GM12878 (cell line): ENCODE measurements at regions not wholly inside any gene's neighbourhood (a gene's known extent, or its start where the extent isn't known, plus 50 kb on each side); places are given as distances from the start of the nearest gene placed in this dataset.

Experiments
- ATAC-seq: fragments of 200-7000 bp; cut with Tn5 transposase; 3 replicates; pipeline ENCODE4 v1.9.1; 2020; ENCODE audit warnings: mild to moderate bottlenecking, moderate library complexity
- BruUV-seq: library from RNA; stranded (reverse); fragments of 400-500 nt; replicated peaks from 2 replicates; lab custom pipeline; 2021; lab: Mats Ljungman, UMichigan
- CTCF ChIA-PET: fragments of 300-600 bp; sonication (Branson Sonifier 250); formaldehyde crosslinking; extraction: SDS; loops from one replicate; lab custom pipeline; 2021; ENCODE audit warnings: inconsistent platforms; lab: Yijun Ruan, JAX
- POLR2A ChIA-PET: fragments of 350-600 bp; formaldehyde crosslinking; extraction: SDS; loops from one replicate; lab custom pipeline; 2021; ENCODE audit warnings: inconsistent platforms; lab: Charles Lee
- RAD21 ChIA-PET: fragments of 300-600 bp; sonication (Branson Sonifier 250); formaldehyde crosslinking; loops from one replicate; lab custom pipeline; 2023; ENCODE audit warnings: antibody characterized with exemption; ENCODE audit not compliant: unreplicated experiment; lab: Charles Lee
- SMC1A ChIA-PET: fragments of 300-600 bp; sonication (Branson Sonifier 250); formaldehyde crosslinking; loops from one replicate; lab custom pipeline; 2023; ENCODE audit not compliant: unreplicated experiment, uncharacterized antibody; lab: Charles Lee
- DNase-seq: peaks from one replicate; pipeline ENCODE4 v3.0.0-alpha.2; 2011; ENCODE audit warnings: low read depth, low spot score
- FAIRE-seq: peaks from 3 replicates; lab custom pipeline; 2011; peaks lifted over from hg19 to GRCh38; lab: Jason Lieb, UNC
- H2AFZ ChIP-seq: 2 replicates; pipeline ENCODE4 v1.6.0; 2011; ENCODE audit warnings: low read depth, low read length, control low read depth; ENCODE audit not compliant: control insufficient read depth
- H3K27ac ChIP-seq: 2 replicates; pipeline ENCODE4 v1.5.1; 2011; ENCODE audit warnings: control low read depth; ENCODE audit not compliant: control insufficient read depth, insufficient read depth
- H3K27me3 ChIP-seq, 2 experiments: replicated peaks in 1 of 2; 2 replicates each; pipeline versions ENCODE4 v1.6.0 to v1.6.1; 2011; ENCODE audit warnings: low read length in 1 of 2; ENCODE audit not compliant: control insufficient read depth in 2 of 2, insufficient read depth in 2 of 2
- H3K36me3 ChIP-seq, 2 experiments: 2 replicates each; pipeline ENCODE4 v1.5.1; 2011; ENCODE audit warnings: low read length in 1 of 2; ENCODE audit not compliant: control insufficient read depth in 2 of 2, insufficient read depth in 2 of 2
- H3K4me1 ChIP-seq: 2 replicates; pipeline ENCODE4 v1.6.1; 2011; ENCODE audit warnings: mild to moderate bottlenecking, low read length, moderate library complexity, mixed read lengths; ENCODE audit not compliant: control insufficient read depth, insufficient read depth
- H3K4me2 ChIP-seq: 2 replicates; pipeline ENCODE4 v1.6.0; 2011; ENCODE audit warnings: control low read depth; ENCODE audit not compliant: control insufficient read depth, insufficient read depth
- H3K4me3 ChIP-seq: fragments of 200-600 bp; sonication (generic); 2 replicates; pipeline ENCODE4 v1.5.1; 2016
- H3K79me2 ChIP-seq: 2 replicates; pipeline ENCODE4 v1.6.0; 2011; ENCODE audit warnings: low read length; ENCODE audit not compliant: control insufficient read depth, insufficient read depth
- H3K9ac ChIP-seq: 2 replicates; pipeline ENCODE4 v1.8.0; 2011; ENCODE audit warnings: low read length, control low read depth, mixed read lengths; ENCODE audit not compliant: control insufficient read depth, insufficient read depth
- H3K9me3 ChIP-seq: replicated peaks from 3 replicates; pipeline ENCODE4 v1.5.1; 2011; ENCODE audit warnings: mild to moderate bottlenecking, low read length; ENCODE audit not compliant: control insufficient read depth, insufficient read depth
- H4K20me1 ChIP-seq: 2 replicates; pipeline ENCODE4 v1.6.0; 2011; ENCODE audit not compliant: control insufficient read depth, insufficient read depth
- CEBPB ChIP-seq, 2 experiments: fragments of 150-350 bp in 1 of 2; IDR thresholded peaks; 2 replicates each; pipeline ENCODE4 v1.6.1; 2012 to 2014; ENCODE audit warnings: low read depth in 2 of 2, low read length in 2 of 2, borderline replicate concordance in 1 of 2, inconsistent platforms in 1 of 2
- CHD4 ChIP-seq: fragments of 200-600 bp; sonication (generic); IDR thresholded peaks from 2 replicates; pipeline ENCODE4 v1.6.1; 2016; ENCODE audit warnings: mild to moderate bottlenecking
- ELK1 ChIP-seq: IDR thresholded peaks from 2 replicates; pipeline ENCODE4 v1.6.1; 2012; ENCODE audit warnings: low read depth, low read length, improper control_type of control experiment
- ETV6 ChIP-seq, 2 experiments: fragments of 450-650 bp in 1 of 2; IDR thresholded peaks in 1 of 2; conservative IDR thresholded peaks in 1 of 2; 2 replicates each; pipeline ENCODE4 v1.6.1; 2014; ENCODE audit warnings: antibody characterized with exemption in 1 of 2, borderline replicate concordance in 1 of 2, low read depth in 1 of 2, mild to moderate bottlenecking in 1 of 2, moderate library complexity in 1 of 2
- FOS ChIP-seq: IDR thresholded peaks from 3 replicates; pipeline ENCODE4 v1.6.1; 2011; ENCODE audit warnings: borderline replicate concordance; ENCODE audit not compliant: insufficient read length; ENCODE audit errors: extremely low read depth
- LARP7 ChIP-seq: fragments of 450-650 bp; IDR thresholded peaks from 2 replicates; pipeline ENCODE4 v1.6.1; 2017; ENCODE audit warnings: mild to moderate bottlenecking
- MTA2 ChIP-seq: fragments of 450-650 bp; IDR thresholded peaks from 2 replicates; pipeline ENCODE4 v1.6.1; 2016; ENCODE audit warnings: low read depth, mild to moderate bottlenecking, moderate library complexity
- MYB ChIP-seq: fragments of 150-350 bp; IDR thresholded peaks from 2 replicates; pipeline ENCODE4 v1.6.1; 2014; ENCODE audit warnings: mild to moderate bottlenecking, low read depth, low read length, borderline replicate concordance
- RAD51 ChIP-seq: fragments of 450-650 bp; IDR thresholded peaks from 2 replicates; pipeline ENCODE4 v1.6.1; 2016; ENCODE audit warnings: moderate library complexity, mild to moderate bottlenecking, inconsistent platforms
- RELA ChIP-seq: fragments of 450-650 bp; IDR thresholded peaks from 2 replicates; pipeline ENCODE4 v1.8.0; 2014; ENCODE audit warnings: borderline replicate concordance; ENCODE audit not compliant: partially characterized antibody
- SMAD1 ChIP-seq: fragments of 450-650 bp; IDR thresholded peaks from 2 replicates; pipeline ENCODE4 v1.6.1; 2018; ENCODE audit warnings: mild to moderate bottlenecking, low read depth; ENCODE audit not compliant: partially characterized antibody
- SMAD5 ChIP-seq: IDR thresholded peaks from 2 replicates; pipeline ENCODE4 v1.6.1; 2016; ENCODE audit warnings: antibody characterized with exemption, low read depth
- SMC3 ChIP-seq: IDR thresholded peaks from 2 replicates; pipeline ENCODE4 v1.6.1; 2011; ENCODE audit warnings: low read length, improper control_type of control experiment, borderline replicate concordance
- TAF1 ChIP-seq: IDR thresholded peaks from 2 replicates; pipeline ENCODE4 v1.6.1; 2011; ENCODE audit warnings: mild to moderate bottlenecking, low read depth, low read length, borderline replicate concordance
- WGBS: methylation state at CpG from one replicate; pipeline ENCODE4 v1.1.6; 2016; ENCODE audit warnings: low lambda C conversion rate; ENCODE audit not compliant: insufficient replicate concordance, insufficient coverage; ENCODE audit errors: missing lambda C conversion rate; 5-methylcytosine and 5-hydroxymethylcytosine counted together
- in situ Hi-C: fragments of 300-500 bp; cut with MboI; formaldehyde crosslinking; loops from 9 replicates; pipeline ENCODE4 v1.14.3; 2018; ENCODE audit warnings: mixed read lengths
- intact Hi-C: fragments of 100-400 bp; cut with micrococcal nuclease; formaldehyde crosslinking; loops from one replicate; pipeline ENCODE4 v1.14.2; 2022; ENCODE audit not compliant: unreplicated experiment
- TF ChIP-seq, protein P1 (sequence below): IDR thresholded peaks from 2 replicates; pipeline ENCODE4 v1.6.1; 2011; ENCODE audit warnings: low read depth, low read length, improper control_type of control experiment, borderline replicate concordance

DNA sequence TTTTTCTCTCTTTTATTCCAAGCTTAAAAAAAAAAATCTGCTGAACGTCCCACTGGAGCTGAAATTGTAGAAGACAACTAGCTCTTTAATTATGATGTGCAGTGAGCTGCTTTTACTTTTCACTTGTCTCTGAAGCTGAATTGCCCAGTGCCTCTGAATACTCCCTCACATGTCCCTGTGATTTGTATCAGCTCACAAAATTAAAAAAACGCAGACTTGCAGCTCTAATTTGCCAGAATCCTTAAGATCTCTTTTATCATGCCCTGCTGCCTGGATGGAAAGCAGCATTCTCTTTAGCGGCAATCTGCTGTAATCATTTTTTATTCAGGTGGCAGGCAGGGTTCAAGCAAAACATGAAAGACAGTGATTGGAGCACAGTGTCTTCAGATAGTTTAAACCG lies 443.8 kb upstream of the SPTLC3 start:
- RAD21 ChIA-PET: no interaction called here

DNA sequence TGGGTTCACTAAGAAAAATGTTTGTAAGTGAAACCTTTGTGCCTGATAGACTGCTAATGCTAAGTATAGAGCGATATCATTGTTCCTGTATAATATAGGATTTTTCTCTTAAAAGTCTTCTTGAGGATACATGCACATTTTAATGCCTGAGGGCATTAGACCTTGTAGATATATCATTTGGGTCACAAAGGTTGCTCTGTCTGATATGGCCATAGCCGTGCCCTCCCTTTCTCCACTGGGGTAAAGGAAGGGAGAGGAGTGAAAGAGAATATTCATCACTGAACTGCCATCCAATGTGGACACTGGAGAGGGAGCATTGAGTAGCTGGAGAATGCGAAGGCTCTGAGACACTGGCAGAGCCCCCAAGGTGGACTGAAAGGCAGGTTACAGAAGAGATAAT lies 442.2 kb upstream of the SPTLC3 start:
- H3K4me2 ChIP-seq: no peak overlapping the region
- H3K27ac ChIP-seq: no peak overlapping the region
- 0% methylated on average over 3 of the region's 3 CpGs for WGBS
- H3K79me2 ChIP-seq: no peaks in the 10 kb centered on the region
- TF ChIP-seq SMAD1 (no peak), LARP7 (no peak), SMC3 (no peak), ETV6 (conservative IDR thresholded peaks at IDR 0.05 in 1 of 2, IDR thresholded peaks at IDR 0.05 in 1 of 2; ENCODE audit: borderline replicate concordance in 1 of 2, low read depth in 1 of 2) (no peak), CHD4 (no peak), ELK1 (no peak), MTA2 (no peak), SMAD5 (no peak), RAD51 (no peak), CEBPB (IDR thresholded peaks at IDR 0.05; ENCODE audit: borderline replicate concordance in 1 of 2, low read depth in 2 of 2, low read length in 2 of 2) (no peak), TAF1 (no peak), RELA (no peak)
- TF ChIP-seq, protein P1, sequence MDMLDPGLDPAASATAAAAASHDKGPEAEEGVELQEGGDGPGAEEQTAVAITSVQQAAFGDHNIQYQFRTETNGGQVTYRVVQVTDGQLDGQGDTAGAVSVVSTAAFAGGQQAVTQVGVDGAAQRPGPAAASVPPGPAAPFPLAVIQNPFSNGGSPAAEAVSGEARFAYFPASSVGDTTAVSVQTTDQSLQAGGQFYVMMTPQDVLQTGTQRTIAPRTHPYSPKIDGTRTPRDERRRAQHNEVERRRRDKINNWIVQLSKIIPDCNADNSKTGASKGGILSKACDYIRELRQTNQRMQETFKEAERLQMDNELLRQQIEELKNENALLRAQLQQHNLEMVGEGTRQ: no peak
- H3K36me3 ChIP-seq: no peaks in the 10 kb centered on the region
- no peaks in the 10 kb centered on the region for H3K4me1 ChIP-seq
- H3K27me3 ChIP-seq: no peaks in the 10 kb centered on the region
- POLR2A ChIA-PET: no interaction called here
- DNase-seq: no peak
- no peak for FAIRE-seq
- ATAC-seq: no peak
- no peak overlapping the region for H3K4me3 ChIP-seq
- H2AFZ ChIP-seq: no peak overlapping the region
- no peaks in the 10 kb centered on the region for H4K20me1 ChIP-seq
- CTCF ChIA-PET: no interaction called here
- in situ Hi-C loops (no loop called here), intact Hi-C loops (no loop called here)
- no TSS peak for BruUV-seq
- RAD21 ChIA-PET: no interaction called here
- H3K9me3 ChIP-seq: no peaks in the 10 kb centered on the region
- no peak overlapping the region for H3K9ac ChIP-seq
- SMC1A ChIA-PET: no interaction called here

More for the DNA sequence above, 443.8 kb upstream of the SPTLC3 start:
- H3K79me2 ChIP-seq: no peaks in the 10 kb centered on the region
- no peak overlapping the region for H3K9ac ChIP-seq
- no TSS peak for BruUV-seq
- H3K4me1 ChIP-seq: no peaks in the 10 kb centered on the region
- no peak overlapping the region for H3K27ac ChIP-seq
- no peaks in the 10 kb centered on the region for H3K9me3 ChIP-seq
- ChIA-PET POLR2A (no interaction called here), CTCF (interaction anchor here (1.0 kb wide), 1 partner anchor 9 kb away, joined by 3 read pairs; no protein-coding TSS in a partner anchor), SMC1A (interaction anchor here (0.7 to 1.3 kb wide), 2 partner anchors 14 to 17 kb away, joined by 3 read pairs; no protein-coding TSS in a partner anchor)
- no peak overlapping the region for H2AFZ ChIP-seq
- H3K36me3 ChIP-seq: no peaks in the 10 kb centered on the region
- intact Hi-C loops (no loop called here), in situ Hi-C loops (no loop called here)
- FAIRE-seq: no peak
- H3K27me3 ChIP-seq: no peaks in the 10 kb centered on the region
- TF ChIP-seq FOS (no peak), MYB (no peak)
- ATAC-seq: no peak
- no peak overlapping the region for H3K4me2 ChIP-seq
- no peak for DNase-seq
- H4K20me1 ChIP-seq: no peaks in the 10 kb centered on the region
- H3K4me3 ChIP-seq: no peak overlapping the region
- 20% methylated on average over 4 of the region's 4 CpGs for WGBS
